Cardiac fibroblast (primary cell): ENCODE measurements at regions not wholly inside any gene's neighbourhood (a gene's known extent, or its start where the extent isn't known, plus 50 kb on each side); places are given as distances from the start of the nearest gene placed in this dataset.
"Not testable (repeated sequence)": the region's sequence is repeated elsewhere in the genome, so short reads cannot be mapped to it uniquely, and the experiment has no call there.

Source experiments
- DNase-seq, 2 donors: peaks; one replicate each; pipeline versions ENCODE4 v3.0.0 to v3.0.0-alpha.2; 2010; ENCODE audit warnings: low read depth in 2 of 2
- H3K4me3 ChIP-seq, 2 donors: replicated peaks in 1 of 2; 1 replicate in 1 of 2; 2 replicates in 1 of 2; pipeline ENCODE4 v1.5.1; 2011; ENCODE audit warnings: low read depth in 2 of 2, low read length in 2 of 2, mild to moderate bottlenecking in 2 of 2, moderate library complexity in 1 of 2
- TF ChIP-seq, protein P1 (sequence below): IDR thresholded peaks from one replicate; pipeline ENCODE4 v1.5.1; 2011; ENCODE audit warnings: low read depth, mild to moderate bottlenecking, low read length, inconsistent platforms

DNA sequence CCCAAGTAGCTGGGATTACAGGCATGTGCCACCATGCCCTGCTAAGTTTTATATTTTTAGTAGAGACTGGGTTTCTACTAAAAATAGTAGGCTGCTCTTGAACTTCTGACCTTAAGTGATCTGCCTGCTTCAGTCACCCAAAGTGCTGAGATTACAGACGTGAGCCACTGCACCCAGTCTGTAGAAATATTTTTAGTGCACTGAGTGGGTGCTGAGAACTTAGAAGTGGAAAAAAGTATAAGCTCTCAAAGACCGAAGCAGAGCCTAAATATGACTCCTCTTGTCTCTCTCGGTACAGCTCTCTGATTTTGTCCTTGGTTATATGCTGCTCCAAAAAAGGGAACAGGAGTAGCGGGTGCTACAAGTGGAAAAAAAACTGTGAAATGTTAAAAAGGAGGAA, 353.8 kb upstream of the IZUMO3 start:
- TF ChIP-seq, protein P1, sequence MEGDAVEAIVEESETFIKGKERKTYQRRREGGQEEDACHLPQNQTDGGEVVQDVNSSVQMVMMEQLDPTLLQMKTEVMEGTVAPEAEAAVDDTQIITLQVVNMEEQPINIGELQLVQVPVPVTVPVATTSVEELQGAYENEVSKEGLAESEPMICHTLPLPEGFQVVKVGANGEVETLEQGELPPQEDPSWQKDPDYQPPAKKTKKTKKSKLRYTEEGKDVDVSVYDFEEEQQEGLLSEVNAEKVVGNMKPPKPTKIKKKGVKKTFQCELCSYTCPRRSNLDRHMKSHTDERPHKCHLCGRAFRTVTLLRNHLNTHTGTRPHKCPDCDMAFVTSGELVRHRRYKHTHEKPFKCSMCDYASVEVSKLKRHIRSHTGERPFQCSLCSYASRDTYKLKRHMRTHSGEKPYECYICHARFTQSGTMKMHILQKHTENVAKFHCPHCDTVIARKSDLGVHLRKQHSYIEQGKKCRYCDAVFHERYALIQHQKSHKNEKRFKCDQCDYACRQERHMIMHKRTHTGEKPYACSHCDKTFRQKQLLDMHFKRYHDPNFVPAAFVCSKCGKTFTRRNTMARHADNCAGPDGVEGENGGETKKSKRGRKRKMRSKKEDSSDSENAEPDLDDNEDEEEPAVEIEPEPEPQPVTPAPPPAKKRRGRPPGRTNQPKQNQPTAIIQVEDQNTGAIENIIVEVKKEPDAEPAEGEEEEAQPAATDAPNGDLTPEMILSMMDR, result no peak
- no peak overlapping the region for H3K4me3 ChIP-seq

DNA sequence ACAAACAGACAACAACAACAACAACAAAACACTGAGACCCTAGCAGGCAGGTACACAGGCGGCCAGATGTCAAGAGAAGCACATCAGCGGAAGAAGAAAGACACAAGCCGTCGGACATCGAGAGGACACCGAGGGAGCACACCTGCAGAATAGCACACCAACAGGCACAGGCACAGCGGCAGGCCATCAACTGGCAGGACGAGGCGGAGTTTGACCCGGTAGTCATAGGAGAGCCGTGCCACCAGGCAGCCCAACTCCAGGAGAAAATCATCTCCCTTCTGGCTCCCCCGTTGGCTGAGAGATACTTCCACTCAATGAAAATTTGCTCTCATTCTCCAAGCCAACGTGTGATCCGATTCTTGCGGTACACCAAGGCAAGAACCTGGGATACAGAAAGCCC, 352.1 kb upstream of the IZUMO3 start:
- TF ChIP-seq, protein P1, result no peak

More for the DNA sequence above, 353.8 kb upstream of the IZUMO3 start:
- DNase-seq, result no peak

DNA sequence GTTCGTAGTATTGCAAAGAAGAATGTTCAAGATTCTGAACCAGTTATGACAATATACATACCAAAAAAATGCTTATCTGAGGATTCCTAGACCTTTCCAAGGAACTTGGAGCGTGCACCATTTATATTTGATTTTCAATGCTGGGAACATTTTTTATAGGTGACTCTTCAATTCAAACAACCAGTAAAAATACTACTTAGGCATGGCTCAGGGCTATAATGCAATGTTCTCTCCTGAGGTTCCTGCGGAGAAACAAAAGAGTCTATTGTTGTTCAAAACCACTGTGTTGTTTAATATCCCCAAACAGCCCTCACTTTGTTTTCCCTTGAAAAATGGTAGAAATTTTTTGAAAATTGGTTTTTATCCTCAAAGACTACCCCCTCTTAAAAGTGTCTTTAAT, 335.7 kb upstream of the IZUMO3 start:
- DNase-seq, result no peak
- H3K4me3 ChIP-seq, result no peak overlapping the region
- TF ChIP-seq, protein P1, result no peak

More for the DNA sequence above, 352.1 kb upstream of the IZUMO3 start:
- H3K4me3 ChIP-seq, result no peak overlapping the region
- DNase-seq, result no peak

DNA sequence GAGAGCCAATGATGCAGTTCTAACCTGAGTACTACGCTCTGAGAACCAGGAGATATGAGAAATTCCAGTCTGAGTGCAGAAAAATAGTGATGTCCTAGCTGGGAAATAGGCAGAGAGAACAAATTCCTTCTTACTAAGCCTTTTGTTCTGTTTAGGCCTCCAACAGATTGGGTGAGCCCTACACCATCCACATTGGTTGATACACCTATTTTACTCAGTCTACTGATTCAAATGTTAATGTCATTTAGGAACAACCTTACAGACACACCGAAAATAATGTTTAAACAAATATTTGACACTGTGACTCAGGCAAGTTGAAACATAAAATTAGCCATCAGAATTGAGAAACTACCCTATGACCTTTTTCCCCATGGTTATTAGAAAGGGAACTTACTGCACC, 333.9 kb upstream of the IZUMO3 start:
- TF ChIP-seq, protein P1, result no peak
- no peak overlapping the region for H3K4me3 ChIP-seq
- DNase-seq, result no peak

DNA sequence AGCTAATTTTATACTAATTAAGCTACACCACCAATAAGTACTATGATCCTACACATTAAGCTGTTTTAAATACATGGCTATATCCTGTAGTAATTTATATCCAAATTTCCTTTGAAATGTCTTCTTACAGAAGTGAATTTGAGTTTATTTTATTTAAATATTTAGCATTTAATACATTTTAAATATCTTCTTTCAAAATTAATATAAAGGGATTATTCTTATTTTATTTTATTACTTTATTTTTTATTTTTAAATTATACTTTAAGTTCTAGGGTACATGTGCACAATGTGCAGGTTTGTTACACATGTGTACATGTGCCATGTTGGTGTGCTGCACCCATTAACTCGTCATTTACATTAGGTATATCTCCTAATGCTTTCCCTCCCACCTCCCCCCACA, 310.9 kb upstream of the IZUMO3 start:
- H3K4me3 ChIP-seq, DNase-seq: not testable (repeated sequence)

DNA sequence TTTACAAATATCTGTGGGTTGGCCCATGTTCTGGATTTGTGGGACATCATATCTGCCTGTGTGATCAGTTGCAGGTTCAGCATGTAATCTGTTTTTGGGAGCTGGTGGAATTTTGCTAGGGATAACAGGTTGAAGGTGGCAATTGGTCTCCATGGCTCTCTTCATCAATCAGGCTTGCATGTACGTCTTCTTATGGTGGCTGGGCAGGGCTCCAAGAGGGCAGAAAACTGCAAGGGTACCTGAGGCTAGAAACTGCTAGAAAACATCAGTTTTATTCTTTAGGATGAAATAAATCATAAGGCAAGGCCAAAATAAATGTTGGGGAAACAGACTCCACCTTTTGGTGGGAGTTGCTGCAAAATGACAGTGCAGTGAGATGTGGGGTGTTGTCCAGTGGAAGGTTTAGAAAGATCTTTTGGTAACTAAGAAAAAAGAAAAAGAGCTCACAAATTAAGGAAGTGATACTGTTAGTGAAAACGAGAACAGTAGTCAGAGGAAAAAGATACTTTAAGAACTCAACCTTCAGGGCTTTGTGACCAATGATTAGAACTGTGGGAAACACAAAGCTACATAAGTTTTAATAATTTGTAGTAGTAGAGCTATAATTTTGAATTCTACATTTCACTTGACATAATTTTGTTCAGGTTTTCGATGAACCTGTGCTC, 300.7 kb upstream of the IZUMO3 start:
- no peak overlapping the region for H3K4me3 ChIP-seq
- DNase-seq, result no peak
- TF ChIP-seq, protein P1, result no peak

DNA sequence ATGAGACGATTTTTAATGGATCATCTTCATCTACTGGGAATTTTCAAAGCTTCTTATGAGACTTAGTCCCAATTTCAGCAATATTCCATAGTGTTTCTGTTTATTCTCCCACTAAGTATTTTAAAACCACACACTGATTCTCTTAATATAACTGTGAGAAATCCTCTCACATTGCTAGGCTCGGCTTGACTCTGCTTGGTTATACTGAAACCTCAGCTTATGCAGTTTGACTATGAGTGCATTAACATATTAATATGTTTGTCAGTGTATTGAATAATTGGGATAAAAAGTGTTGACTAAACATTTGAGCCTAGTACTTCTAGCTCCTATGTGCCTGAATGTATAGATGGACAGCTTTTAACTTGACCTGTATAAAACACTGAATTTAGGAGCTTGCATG, 298.5 kb upstream of the IZUMO3 start:
- no peak overlapping the region for H3K4me3 ChIP-seq
- TF ChIP-seq, protein P1, result no peak
- DNase-seq, result no peak
